ENCODE measurements at regions not wholly inside any gene's neighbourhood (a gene's known extent, or its start where the extent isn't known, plus 50 kb on each side); places are given as distances from the start of the nearest gene placed in this dataset.

DNA sequence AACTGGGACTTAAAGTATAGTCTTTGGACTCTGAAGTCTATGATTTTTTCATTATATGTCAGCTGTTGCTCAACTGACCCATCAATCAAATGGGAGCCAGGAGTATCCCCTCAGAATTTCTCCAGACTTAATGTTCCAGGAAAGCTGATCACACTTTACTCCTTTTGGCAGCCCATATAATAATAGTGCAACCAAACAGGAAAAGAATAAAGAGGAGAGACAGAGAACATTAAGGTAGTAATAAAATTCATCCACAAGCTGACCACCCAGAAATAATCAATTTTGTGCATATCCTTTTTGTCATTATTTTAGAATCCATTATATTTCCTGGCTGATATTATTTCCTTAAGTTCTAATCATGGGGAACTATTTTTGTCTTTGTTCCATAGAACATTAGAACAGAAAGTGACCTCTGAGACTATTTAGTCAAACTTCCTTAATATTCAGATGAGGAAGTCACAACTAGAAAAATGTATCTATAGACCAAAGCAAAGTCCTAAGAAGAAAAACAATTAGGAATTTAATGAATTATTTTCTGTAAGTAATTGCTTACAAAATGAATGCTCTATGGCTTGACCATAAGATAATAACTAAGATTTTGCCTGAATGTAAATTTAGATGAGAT is 238.1 kb upstream of the SEL1L start:
- no peak for TF ChIP-seq BHLHE40 (IDR thresholded peaks at IDR 0.05; ENCODE audit: borderline replicate concordance)
- TF ChIP-seq HDGF (IDR thresholded peaks at IDR 0.05; ENCODE audit: borderline replicate concordance), result no peak
- TF ChIP-seq ARNT (IDR thresholded peaks at IDR 0.05), result no peak
